ENCODE measurements at regions not wholly inside any gene's neighbourhood (a gene's known extent, or its start where the extent isn't known, plus 50 kb on each side); places are given as distances from the start of the nearest gene placed in this dataset.
"Not testable (repeated sequence)": the region's sequence is repeated elsewhere in the genome, so short reads cannot be mapped to it uniquely, and the experiment has no call there.

DNA sequence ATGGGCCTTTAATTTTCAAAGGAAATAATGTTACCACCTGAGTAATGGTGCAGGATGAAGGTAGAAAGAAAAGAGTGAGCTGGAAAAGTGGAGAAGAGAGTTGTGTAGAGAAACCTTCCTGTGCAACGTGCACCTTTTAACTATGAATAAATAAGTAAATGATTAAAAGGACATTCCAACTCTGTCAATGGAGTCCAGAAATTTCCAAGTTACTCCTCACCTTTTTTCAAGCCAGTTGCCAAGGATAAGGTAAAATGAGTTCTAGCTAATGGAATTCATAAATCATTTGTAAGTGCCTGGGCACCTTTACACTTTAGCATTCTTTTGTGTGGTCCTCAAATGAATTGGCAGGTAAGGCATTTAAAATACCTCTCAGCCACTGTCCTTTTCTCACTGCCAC, 549.4 kb upstream of the NRP1 start:
- Histone ChIP-seq H3K27me3 (ENCODE audit: control insufficient read depth, insufficient read depth, low read length) (no peaks in the 10 kb centered on the region), H3K36me3 (replicated peaks; ENCODE audit: control insufficient read depth, insufficient read depth, low read length) (no peaks in the 10 kb centered on the region), H3K4me3 (ENCODE audit: insufficient read depth, low read depth, low read length) (no peak overlapping the region)
- no peak for DNase-seq

DNA sequence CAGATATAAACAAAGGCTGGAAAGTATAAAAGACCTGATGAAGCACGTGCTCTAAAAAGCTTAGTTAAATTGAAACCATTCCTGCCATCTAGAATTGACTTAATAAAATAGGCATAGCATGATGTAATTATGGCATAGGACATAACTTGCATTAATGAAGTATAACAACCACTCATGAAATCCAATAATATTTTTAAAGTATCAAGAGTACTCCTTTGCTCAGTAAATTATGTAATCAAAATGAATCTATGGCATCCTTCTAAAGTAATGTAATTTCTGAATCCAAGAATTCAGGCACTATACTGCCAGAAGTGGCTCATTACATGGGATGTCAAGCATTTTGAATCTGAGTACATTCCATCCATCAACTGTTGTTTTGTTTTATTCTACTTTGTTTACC, 548.5 kb upstream of the NRP1 start:
- DNase-seq = no peak
- Histone ChIP-seq H3K4me3 (ENCODE audit: insufficient read depth, low read depth, low read length) (no peak overlapping the region), H3K27me3 (ENCODE audit: control insufficient read depth, insufficient read depth, low read length) (no peaks in the 10 kb centered on the region), H3K36me3 (replicated peaks; ENCODE audit: control insufficient read depth, insufficient read depth, low read length) (no peaks in the 10 kb centered on the region)

DNA sequence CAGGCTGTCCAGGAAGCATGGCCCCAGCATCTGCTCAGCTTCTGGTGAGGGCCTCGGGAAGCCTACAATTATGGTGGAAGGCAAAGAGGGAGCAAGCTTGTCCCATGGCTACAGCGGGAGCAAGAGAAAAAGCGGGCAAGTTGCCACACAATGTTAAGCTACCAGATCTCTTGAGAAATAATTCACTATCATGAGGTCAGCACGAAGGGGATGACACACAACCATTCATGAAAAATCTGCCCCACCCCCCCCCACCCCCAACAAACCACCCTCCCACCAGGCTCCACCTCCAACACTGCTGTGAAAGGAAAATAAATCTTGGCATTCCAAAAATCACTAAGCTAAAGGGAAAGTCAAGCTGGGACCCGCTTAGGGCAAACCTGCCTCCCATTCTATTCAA, 545.8 kb upstream of the NRP1 start:
- no peak for DNase-seq
- no peak overlapping the region for H3K4me3 ChIP-seq (ENCODE audit: insufficient read depth, low read depth, low read length)
- H3K27me3 ChIP-seq (ENCODE audit: control insufficient read depth, insufficient read depth, low read length) = no peaks in the 10 kb centered on the region
- no peaks in the 10 kb centered on the region for H3K36me3 ChIP-seq (replicated peaks; ENCODE audit: control insufficient read depth, insufficient read depth, low read length)

DNA sequence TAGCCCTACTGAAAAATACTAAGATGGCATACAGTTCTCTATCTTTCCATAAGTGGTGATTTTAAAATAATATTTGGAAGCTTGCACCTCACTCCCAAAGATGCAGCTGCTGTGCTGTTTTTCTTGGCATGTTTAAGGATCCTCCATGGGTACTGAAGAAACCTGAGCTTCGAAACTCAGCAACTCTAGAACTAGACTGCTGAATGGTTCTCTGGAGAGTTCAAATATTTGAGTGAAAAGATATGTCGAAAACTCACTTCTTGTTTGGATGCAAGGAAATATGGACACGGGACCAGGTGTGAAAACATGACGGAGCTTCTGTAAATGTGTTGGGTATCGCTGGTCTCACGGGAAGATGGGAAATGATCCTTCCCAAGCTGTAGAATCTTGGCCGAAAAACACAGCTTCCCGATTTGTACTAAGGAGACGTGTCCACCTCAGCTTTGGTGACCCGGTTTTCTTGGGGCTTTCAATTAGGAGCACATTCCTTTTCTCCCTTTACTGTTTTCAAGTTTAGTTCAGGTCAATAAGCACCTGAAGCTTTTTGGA, 543.8 kb upstream of the NRP1 start:
- DNase-seq = no peak
- no peaks in the 10 kb centered on the region for H3K27me3 ChIP-seq (ENCODE audit: control insufficient read depth, insufficient read depth, low read length)
- H3K4me3 ChIP-seq (ENCODE audit: insufficient read depth, low read depth, low read length) = no peak overlapping the region
- H3K36me3 ChIP-seq (replicated peaks; ENCODE audit: control insufficient read depth, insufficient read depth, low read length) = no peaks in the 10 kb centered on the region

DNA sequence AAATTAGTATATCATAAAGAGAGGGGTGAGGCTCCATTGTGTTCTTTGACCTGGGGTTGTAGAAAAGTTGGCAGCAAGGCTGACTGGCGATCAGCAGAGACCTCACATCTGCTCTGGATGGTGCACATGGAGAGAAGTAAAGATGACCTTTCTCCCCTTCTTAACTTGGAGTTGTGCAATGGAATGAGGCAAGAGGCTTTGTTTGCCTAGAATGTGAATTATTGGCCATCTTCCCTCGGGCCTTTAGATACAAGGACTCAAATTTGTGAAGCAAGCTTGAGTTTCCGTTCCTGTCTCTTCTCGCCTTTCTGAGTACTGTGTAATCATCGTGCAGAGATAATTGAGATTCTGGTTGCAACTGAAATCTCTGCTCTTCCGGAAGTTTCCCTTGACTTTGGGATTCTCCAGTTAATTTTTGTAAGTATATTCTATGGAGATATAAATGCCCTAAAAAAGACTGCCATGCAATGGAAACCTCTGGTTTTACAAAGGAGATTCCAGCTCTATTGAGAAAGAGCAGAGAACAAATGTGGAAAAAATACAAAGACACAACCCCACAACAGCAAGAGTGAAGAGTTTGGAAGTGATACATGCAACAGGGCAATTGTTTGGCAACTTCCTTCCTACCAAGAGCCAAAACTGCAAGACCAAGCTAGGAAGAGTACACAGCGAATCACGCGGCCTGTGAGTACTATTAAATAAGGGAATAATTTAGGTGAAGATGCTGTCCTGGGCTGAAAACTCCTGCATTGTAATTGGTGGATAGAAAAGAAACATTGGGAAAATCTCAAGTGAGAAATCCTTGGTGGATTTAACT, 542.3 kb upstream of the NRP1 start:
- DNase-seq = no peak
- Histone ChIP-seq H3K4me3 (ENCODE audit: insufficient read depth, low read depth, low read length) (no peak overlapping the region), H3K36me3 (replicated peaks; ENCODE audit: control insufficient read depth, insufficient read depth, low read length) (no peaks in the 10 kb centered on the region), H3K27me3 (ENCODE audit: control insufficient read depth, insufficient read depth, low read length) (no peaks in the 10 kb centered on the region)

DNA sequence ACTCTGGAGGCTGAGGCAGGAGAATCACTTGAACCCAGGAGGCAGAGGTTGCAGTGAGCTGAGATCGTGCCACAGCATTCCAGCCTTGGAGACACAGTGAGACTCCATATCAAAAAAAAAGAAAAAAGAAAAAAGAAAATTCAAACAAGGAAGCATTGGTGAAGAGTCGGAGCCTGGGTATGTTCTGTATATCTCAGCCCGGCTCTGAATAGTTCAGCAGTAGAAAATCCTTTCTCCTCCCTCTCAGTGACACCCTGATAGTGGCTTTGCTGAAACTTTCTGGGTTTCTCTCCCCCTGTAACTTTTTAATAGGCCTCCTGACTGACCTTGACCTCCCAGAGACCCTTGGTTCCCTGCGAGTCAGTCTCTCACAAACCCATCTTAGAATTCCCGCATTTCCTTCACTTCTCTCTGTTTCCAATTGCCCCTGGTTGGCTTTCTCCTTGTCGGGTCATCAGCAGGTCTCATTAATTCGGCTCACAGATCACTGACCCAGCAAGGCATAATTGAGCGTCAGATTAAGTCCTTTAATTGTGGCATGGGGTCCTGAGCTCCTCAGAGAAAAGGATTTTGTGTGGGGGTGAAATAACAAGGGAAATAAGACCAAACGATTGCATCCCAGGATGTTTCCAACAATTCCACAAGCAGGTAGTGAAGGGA, 541.6 kb upstream of the NRP1 start:
- no peak for DNase-seq
- Histone ChIP-seq H3K36me3 (replicated peaks; ENCODE audit: control insufficient read depth, insufficient read depth, low read length) (no peaks in the 10 kb centered on the region), H3K4me3 (ENCODE audit: insufficient read depth, low read depth, low read length) (no peak overlapping the region), H3K27me3 (ENCODE audit: control insufficient read depth, insufficient read depth, low read length) (no peaks in the 10 kb centered on the region)

DNA sequence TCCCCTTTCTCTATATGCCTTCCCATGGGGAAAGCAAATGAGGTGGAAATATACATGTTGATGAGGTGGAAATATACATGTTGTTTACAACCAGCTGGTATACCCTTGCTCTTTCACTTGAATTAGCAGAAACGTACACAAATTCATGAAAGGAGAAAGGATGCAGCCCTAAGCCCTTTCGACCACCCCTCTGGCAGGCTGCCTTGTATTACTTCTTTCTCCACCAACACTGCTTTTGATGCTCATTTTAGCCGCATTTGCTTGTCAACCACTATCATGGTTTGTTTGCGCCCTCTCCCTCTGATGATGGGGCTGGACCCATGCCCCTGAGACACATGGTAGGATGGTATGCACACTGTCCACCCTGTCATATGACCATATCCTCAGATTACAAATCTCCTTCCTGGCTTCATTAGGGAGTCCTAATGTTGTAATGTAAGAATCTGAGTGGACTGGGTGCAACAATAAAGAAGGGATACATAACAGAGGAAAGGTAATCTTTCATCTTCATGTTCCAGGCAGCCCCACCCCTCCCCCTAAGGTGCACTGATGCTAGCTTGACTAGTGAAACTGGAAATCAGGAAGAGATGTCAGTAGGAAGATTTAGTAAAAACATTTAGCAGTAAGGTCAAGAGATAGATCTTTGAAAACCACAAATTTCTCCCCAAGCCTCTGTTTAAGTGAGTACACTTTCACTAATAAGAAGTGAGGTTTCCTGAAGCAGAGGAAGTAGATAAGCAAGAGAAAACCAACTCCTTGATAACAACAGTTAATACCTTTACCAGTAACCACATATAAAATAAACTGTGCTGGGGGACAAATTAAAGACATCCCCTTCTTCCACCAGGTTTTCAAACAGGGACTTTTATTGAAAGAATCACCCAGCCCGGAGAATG, 536.8 kb upstream of the NRP1 start:
- no peaks in the 10 kb centered on the region for H3K27me3 ChIP-seq (ENCODE audit: control insufficient read depth, insufficient read depth, low read length)
- no peaks in the 10 kb centered on the region for H3K36me3 ChIP-seq (replicated peaks; ENCODE audit: control insufficient read depth, insufficient read depth, low read length)
- no peak for DNase-seq
- H3K4me3 ChIP-seq (ENCODE audit: insufficient read depth, low read depth, low read length) = no peak overlapping the region

DNA sequence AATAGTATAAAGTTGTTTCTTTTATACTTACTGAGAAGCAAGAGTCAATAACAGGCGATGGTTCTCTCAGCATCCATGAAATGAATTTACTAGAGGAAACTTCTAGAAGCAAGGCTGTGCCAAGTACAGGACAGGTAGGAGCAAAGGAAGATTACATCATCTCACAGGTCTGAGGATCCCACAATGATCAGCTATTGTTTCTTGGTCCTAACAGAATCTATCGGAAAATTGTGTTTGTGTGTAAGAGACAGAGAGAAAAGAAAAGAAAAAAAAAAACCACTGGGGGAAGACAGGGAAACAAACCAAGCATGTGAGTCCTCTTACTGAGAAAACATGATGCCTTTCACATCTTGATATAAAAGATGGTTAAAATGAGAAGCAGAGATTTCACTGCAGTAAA, 535.0 kb upstream of the NRP1 start:
- DNase-seq = no peak
- no peaks in the 10 kb centered on the region for H3K36me3 ChIP-seq (replicated peaks; ENCODE audit: control insufficient read depth, insufficient read depth, low read length)
- no peak overlapping the region for H3K4me3 ChIP-seq (ENCODE audit: insufficient read depth, low read depth, low read length)
- no peaks in the 10 kb centered on the region for H3K27me3 ChIP-seq (ENCODE audit: control insufficient read depth, insufficient read depth, low read length)

DNA sequence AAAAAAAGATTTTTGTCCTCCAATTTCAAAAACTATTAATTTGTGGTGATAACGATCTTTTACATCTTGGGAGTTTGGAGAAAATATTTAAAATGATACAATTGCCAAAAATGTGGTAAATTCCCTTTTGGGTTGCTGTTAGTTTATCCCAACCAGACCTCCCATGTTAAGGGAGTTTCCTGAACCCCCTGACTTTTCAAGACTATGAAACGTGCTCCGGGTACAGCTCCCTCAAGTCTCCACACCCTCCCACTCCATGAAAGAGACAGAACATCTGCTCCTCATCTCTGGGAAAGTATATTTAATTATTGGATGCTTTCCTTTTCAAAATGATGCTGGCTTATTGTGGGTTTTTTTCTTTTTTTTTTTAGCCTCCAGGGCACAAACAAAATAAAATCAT, 534.6 kb upstream of the NRP1 start:
- no peak for DNase-seq
- Histone ChIP-seq H3K27me3 (ENCODE audit: control insufficient read depth, insufficient read depth, low read length) (no peaks in the 10 kb centered on the region), H3K36me3 (replicated peaks; ENCODE audit: control insufficient read depth, insufficient read depth, low read length) (no peaks in the 10 kb centered on the region), H3K4me3 (ENCODE audit: insufficient read depth, low read depth, low read length) (no peak overlapping the region)

DNA sequence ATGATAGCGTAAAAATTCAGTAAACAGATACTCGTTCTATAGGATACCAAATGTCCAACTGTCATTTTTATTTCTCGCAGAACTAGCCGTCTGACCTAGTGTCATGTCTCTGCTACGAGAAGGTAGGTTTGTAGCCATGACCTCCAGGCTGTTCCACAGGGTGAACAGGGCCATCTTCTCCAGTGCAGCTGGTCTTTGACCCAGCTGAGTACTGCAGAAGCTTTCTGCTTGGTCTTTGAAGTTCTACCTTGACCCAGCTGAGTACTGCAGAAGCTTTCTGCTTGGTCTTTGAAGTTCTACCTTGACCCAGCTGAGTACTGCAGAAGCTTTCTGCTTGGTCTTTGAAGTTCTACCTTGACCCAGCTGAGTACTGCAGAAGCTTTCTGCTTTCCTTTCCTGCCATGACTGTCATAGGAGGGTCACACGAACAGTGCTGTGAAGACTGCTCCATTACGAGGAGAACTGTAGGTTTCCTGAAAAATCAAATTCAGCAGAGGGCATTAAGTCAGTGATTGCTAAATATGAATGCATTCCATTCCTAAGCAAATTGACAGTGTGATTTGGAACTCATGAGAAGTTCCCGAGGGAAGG, 532.8 kb upstream of the NRP1 start:
- H3K4me3 ChIP-seq (ENCODE audit: insufficient read depth, low read depth, low read length); H3K36me3 ChIP-seq (replicated peaks; ENCODE audit: control insufficient read depth, insufficient read depth, low read length); DNase-seq; H3K27me3 ChIP-seq (ENCODE audit: control insufficient read depth, insufficient read depth, low read length): not testable (repeated sequence)

DNA sequence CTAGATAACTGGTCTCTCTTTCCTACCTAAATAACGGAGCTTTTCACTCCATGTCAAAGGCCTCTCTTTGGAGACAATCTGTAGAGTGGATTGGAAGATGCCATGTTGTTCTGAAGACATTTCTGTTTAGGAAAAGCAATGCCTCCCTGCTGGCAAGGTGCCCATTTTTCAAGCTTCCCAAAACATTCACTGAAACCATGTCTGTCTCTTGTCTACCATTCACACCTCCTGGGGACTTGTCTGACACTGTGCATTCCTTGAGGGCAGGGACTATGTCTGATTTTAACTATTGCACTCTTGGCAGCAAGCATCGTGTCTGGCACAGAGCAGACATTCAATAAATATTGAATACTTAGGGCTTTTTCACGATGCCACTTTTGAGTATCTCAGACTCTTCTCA, 528.9 kb upstream of the NRP1 start:
- DNase-seq = no peak
- no peak overlapping the region for H3K4me3 ChIP-seq (ENCODE audit: insufficient read depth, low read depth, low read length)
- no peaks in the 10 kb centered on the region for H3K36me3 ChIP-seq (replicated peaks; ENCODE audit: control insufficient read depth, insufficient read depth, low read length)
- H3K27me3 ChIP-seq (ENCODE audit: control insufficient read depth, insufficient read depth, low read length) = no peaks in the 10 kb centered on the region

DNA sequence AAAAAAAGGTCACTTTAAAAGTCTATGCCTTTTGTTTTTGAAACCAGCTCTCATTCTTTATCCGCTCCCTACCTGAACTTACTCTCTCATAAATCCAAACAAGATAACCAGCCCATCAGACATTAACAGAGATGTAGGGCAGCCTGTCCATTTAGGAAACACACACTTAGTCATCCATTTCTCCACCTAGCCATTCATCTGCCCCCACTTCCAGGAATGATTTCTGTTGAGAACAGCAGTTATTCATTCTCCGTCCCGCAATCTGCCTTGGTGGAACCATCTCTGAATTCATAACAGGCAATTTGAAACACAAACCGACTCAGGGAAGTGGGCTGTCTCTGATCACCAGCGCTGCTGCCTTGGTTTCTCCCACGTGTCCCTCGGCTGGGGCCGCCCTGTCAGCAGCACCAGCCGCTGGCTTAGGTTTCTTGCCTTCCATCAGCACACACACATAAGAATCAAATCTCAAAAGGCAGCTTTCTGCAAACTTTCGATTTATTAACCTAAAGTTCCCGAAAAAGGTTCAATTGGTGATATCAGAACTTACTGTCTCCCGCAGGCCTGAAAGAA, 528.2 kb upstream of the NRP1 start:
- Histone ChIP-seq H3K36me3 (replicated peaks; ENCODE audit: control insufficient read depth, insufficient read depth, low read length) (no peaks in the 10 kb centered on the region), H3K27me3 (ENCODE audit: control insufficient read depth, insufficient read depth, low read length) (no peaks in the 10 kb centered on the region), H3K4me3 (ENCODE audit: insufficient read depth, low read depth, low read length) (no peak overlapping the region)
- DNase-seq = no peak

DNA sequence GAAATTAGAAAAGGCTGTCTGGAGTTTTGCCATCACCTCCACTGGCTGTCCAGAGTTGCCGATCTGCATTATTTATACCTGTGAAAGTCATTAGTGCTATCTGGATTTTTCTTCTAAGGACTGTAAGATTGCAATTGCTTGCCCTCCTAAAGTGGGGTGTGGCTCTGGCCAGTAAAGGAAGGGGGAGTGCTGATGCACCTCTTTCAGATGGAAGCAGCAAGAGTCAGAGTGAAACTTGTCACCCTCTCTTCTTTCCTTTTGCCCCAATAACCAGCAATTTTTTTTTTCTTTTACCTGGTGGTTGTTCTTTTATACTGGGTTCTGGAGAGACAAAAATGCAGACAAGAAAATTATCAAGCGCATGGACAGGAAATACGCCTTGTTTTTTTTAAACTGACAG, 527.4 kb upstream of the NRP1 start:
- Histone ChIP-seq H3K27me3 (ENCODE audit: control insufficient read depth, insufficient read depth, low read length) (no peaks in the 10 kb centered on the region), H3K36me3 (replicated peaks; ENCODE audit: control insufficient read depth, insufficient read depth, low read length) (no peaks in the 10 kb centered on the region), H3K4me3 (ENCODE audit: insufficient read depth, low read depth, low read length) (no peak overlapping the region)
- no peak for DNase-seq

DNA sequence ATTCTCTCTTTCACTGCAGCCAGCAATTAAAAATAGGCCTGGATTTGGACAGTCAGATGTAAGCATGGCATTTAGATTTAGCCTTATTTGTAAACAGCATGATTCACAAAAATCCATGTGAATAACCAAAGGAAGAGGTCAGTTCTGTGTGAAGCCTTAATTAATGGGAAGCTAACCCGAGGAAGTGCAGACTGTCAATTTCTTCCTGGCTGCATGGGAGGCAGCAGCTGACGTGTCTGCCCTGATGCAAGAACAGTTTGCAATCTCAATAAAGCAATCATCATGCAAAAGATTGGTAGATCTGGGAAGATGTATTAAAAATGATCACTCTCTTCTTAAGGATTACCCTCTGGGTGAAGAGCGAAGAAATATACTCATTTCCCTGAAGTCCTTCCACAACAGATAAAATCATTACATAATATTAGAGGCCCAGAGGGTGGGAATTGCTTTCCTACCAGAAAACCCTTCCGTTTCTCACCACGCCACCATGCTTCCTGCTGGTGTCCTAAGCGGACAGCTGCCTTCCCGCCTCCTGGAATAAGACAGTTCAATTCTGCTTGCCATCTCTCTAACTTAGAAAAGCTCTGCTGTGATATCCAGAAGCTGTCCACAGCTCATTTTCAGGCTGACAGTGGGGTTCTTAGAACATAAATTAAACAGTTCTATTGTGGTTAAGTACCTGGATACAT, 526.7 kb upstream of the NRP1 start:
- no peaks in the 10 kb centered on the region for H3K36me3 ChIP-seq (replicated peaks; ENCODE audit: control insufficient read depth, insufficient read depth, low read length)
- no peaks in the 10 kb centered on the region for H3K27me3 ChIP-seq (ENCODE audit: control insufficient read depth, insufficient read depth, low read length)
- H3K4me3 ChIP-seq (ENCODE audit: insufficient read depth, low read depth, low read length) = no peak overlapping the region
- DNase-seq = no peak

Data from H7 (cell line).